Mesendoderm (in vitro differentiated cells): ENCODE measurements at regions not wholly inside any gene's neighbourhood (a gene's known extent, or its start where the extent isn't known, plus 50 kb on each side); places are given as distances from the start of the nearest gene placed in this dataset.

ENCODE experiments used
- DNase-seq: peaks from one replicate; pipeline ENCODE4 v3.0.0; 2013
- H2AK5ac ChIP-seq: 2 replicates; pipeline ENCODE4 v1.6.1; 2013; ENCODE audit warnings: low read length, inconsistent platforms
- H2BK120ac ChIP-seq: 2 replicates; pipeline ENCODE4 v1.6.1; 2013; ENCODE audit warnings: low read depth, mild to moderate bottlenecking, low read length, moderate library complexity, mixed read lengths
- H2BK15ac ChIP-seq: replicated peaks from 2 replicates; pipeline ENCODE4 v1.6.1; 2013; ENCODE audit warnings: low read depth, mild to moderate bottlenecking, moderate library complexity
- H2BK5ac ChIP-seq: 2 replicates; pipeline ENCODE4 v1.6.1; 2013; ENCODE audit warnings: low read length, inconsistent platforms
- H3K18ac ChIP-seq: 2 replicates; pipeline ENCODE4 v1.6.1; 2013; ENCODE audit warnings: mild to moderate bottlenecking, low read length, mixed read lengths
- H3K23ac ChIP-seq: one replicate; pipeline ENCODE4 v1.6.1; 2013; ENCODE audit warnings: low read length
- H3K27ac ChIP-seq: 2 replicates; pipeline ENCODE4 v1.5.1; 2013; ENCODE audit warnings: low read depth, mild to moderate bottlenecking, inconsistent platforms, low read length, moderate library complexity
- H3K27me3 ChIP-seq: 2 replicates; pipeline ENCODE4 v1.6.1; 2013; ENCODE audit warnings: low read length, control low read depth, mild to moderate bottlenecking, inconsistent platforms; ENCODE audit not compliant: insufficient read depth, poor library complexity
- H3K36me3 ChIP-seq: 2 replicates; pipeline ENCODE4 v1.6.1; 2013; ENCODE audit warnings: low read length, inconsistent platforms; ENCODE audit not compliant: control insufficient read depth, insufficient read depth
- H3K4ac ChIP-seq: one replicate; pipeline ENCODE4 v1.6.1; 2013; ENCODE audit warnings: low read depth, mild to moderate bottlenecking, low read length, moderate library complexity
- H3K4me1 ChIP-seq: 2 replicates; pipeline ENCODE4 v1.6.1; 2013; ENCODE audit warnings: low read depth, low read length, inconsistent platforms; ENCODE audit not compliant: control insufficient read depth
- H3K4me2 ChIP-seq: 2 replicates; pipeline ENCODE4 v1.6.1; 2013; ENCODE audit warnings: low read length
- H3K4me3 ChIP-seq: 2 replicates; pipeline ENCODE4 v1.5.1; 2013; ENCODE audit warnings: mild to moderate bottlenecking, low read length
- H3K56ac ChIP-seq: one replicate; pipeline ENCODE4 v1.6.1; 2013; ENCODE audit warnings: low read length
- H3K79me1 ChIP-seq: 2 replicates; pipeline ENCODE4 v1.6.1; 2013; ENCODE audit warnings: low read length, inconsistent platforms
- H3K79me2 ChIP-seq: 2 replicates; pipeline ENCODE4 v1.6.1; 2013; ENCODE audit warnings: mild to moderate bottlenecking, low read length; ENCODE audit not compliant: control insufficient read depth, insufficient read depth
- H3K9ac ChIP-seq: 2 replicates; pipeline ENCODE4 v1.6.1; 2013; ENCODE audit warnings: low read length, inconsistent platforms
- H4K5ac ChIP-seq: one replicate; pipeline ENCODE4 v1.6.1; 2013; ENCODE audit warnings: low read length
- H4K8ac ChIP-seq: one replicate; pipeline ENCODE4 v1.6.1; 2013; ENCODE audit warnings: low read depth, mild to moderate bottlenecking, control low read depth, low read length, moderate library complexity
- WGBS: extraction: QIAGEN DNeasy Blood & Tissue Kit; methylation state at CpG from one replicate; pipeline ENCODE4 v1.1.7; 2013; ENCODE audit warnings: low lambda C conversion rate, missing lambda C conversion rate; ENCODE audit not compliant: insufficient coverage; ENCODE audit errors: extremely low coverage; 5-methylcytosine and 5-hydroxymethylcytosine counted together

- Histone ChIP-seq H3K4ac (no peak overlapping the region), H3K27ac (no peak overlapping the region), H3K36me3 (no peaks in the 10 kb centered on the region), H3K4me3 (no peak overlapping the region), H2AK5ac (no peak overlapping the region), H3K18ac (no peak overlapping the region), H3K79me1 (no peaks in the 10 kb centered on the region), H3K4me1 (no peaks in the 10 kb centered on the region), H2BK5ac (no peak overlapping the region), H2BK15ac (no peak overlapping the region), H3K79me2 (no peaks in the 10 kb centered on the region), H4K8ac (no peak overlapping the region), H3K9ac (no peak overlapping the region), H3K23ac (no peak overlapping the region), H3K27me3 (no peaks in the 10 kb centered on the region), H3K4me2 (no peak overlapping the region), H4K5ac (no peak overlapping the region), H2BK120ac (no peak overlapping the region), H3K56ac (no peak overlapping the region)
- no CpG with 5 or more reads among the region's 24 CpGs for WGBS
- DNase-seq: peak; percentile 11
Observed at GRCh38 chr5:2334719-2335118, 416.8 kb downstream of the IRX2 start.

GRCh38 chr5:2333291-2333690 is 418.2 kb downstream of the IRX2 start:
- no peak overlapping the region for H4K8ac ChIP-seq
- H3K18ac ChIP-seq: no peak overlapping the region
- no peak overlapping the region for H2BK120ac ChIP-seq
- H3K4me3 ChIP-seq: no peak overlapping the region
- H4K5ac ChIP-seq: no peak overlapping the region
- no peak overlapping the region for H2BK5ac ChIP-seq
- H3K79me2 ChIP-seq: no peaks in the 10 kb centered on the region
- H2BK15ac ChIP-seq: no peak overlapping the region
- no peaks in the 10 kb centered on the region for H3K4me1 ChIP-seq
- no peaks in the 10 kb centered on the region for H3K79me1 ChIP-seq
- H3K27me3 ChIP-seq: no peaks in the 10 kb centered on the region
- WGBS: no CpG with 5 or more reads among the region's 4 CpGs
- no peaks in the 10 kb centered on the region for H3K36me3 ChIP-seq
- H3K9ac ChIP-seq: no peak overlapping the region
- no peak overlapping the region for H3K4me2 ChIP-seq
- DNase-seq: no peak
- no peak overlapping the region for H3K23ac ChIP-seq
- H3K27ac ChIP-seq: no peak overlapping the region
- no peak overlapping the region for H3K4ac ChIP-seq
- H2AK5ac ChIP-seq: no peak overlapping the region
- H3K56ac ChIP-seq: no peak overlapping the region

- Histone ChIP-seq H2BK15ac (no peak overlapping the region), H4K5ac (no peak overlapping the region), H2BK120ac (no peak overlapping the region), H3K79me1 (no peaks in the 10 kb centered on the region), H3K27ac (no peak overlapping the region), H3K4me2 (no peak overlapping the region), H3K36me3 (no peaks in the 10 kb centered on the region), H3K56ac (no peak overlapping the region), H3K4me1 (no peaks in the 10 kb centered on the region), H3K9ac (no peak overlapping the region), H3K27me3 (no peaks in the 10 kb centered on the region), H3K18ac (no peak overlapping the region), H2BK5ac (no peak overlapping the region), H3K4ac (no peak overlapping the region), H3K4me3 (no peak overlapping the region), H4K8ac (no peak overlapping the region), H3K79me2 (no peaks in the 10 kb centered on the region), H2AK5ac (no peak overlapping the region), H3K23ac (no peak overlapping the region)
- no peak for DNase-seq
- WGBS: no CpG with 5 or more reads among the region's 6 CpGs
Observed at GRCh38 chr5:2332521-2332920, 419.0 kb downstream of the IRX2 start.

- Histone ChIP-seq H3K56ac (no peak overlapping the region), H4K5ac (no peak overlapping the region), H3K23ac (no peak overlapping the region), H2AK5ac (no peak overlapping the region), H3K4me1 (no peaks in the 10 kb centered on the region), H4K8ac (no peak overlapping the region), H3K4me2 (no peak overlapping the region), H3K18ac (no peak overlapping the region), H3K79me2 (no peaks in the 10 kb centered on the region), H3K27me3 (no peaks in the 10 kb centered on the region), H3K4ac (no peak overlapping the region), H3K27ac (no peak overlapping the region), H2BK120ac (no peak overlapping the region), H3K36me3 (no peaks in the 10 kb centered on the region), H2BK5ac (no peak overlapping the region), H3K79me1 (no peaks in the 10 kb centered on the region), H3K9ac (no peak overlapping the region), H2BK15ac (no peak overlapping the region), H3K4me3 (no peak overlapping the region)
- whole genome bisulfite sequencing: no CpG with 5 or more reads among the region's 13 CpGs
- no peak for DNase-seq
Observed at GRCh38 chr5:2330325-2331130, 420.9 kb downstream of the IRX2 start.

- WGBS: no CpG with 5 or more reads among the region's 12 CpGs
- no peak overlapping the region for H3K4ac ChIP-seq
- H3K23ac ChIP-seq: no peak overlapping the region
- H2AK5ac ChIP-seq: no peak overlapping the region
- no peak overlapping the region for H2BK5ac ChIP-seq
- H3K56ac ChIP-seq: no peak overlapping the region
- DNase-seq: no peak
- H3K9ac ChIP-seq: no peak overlapping the region
- H4K8ac ChIP-seq: no peak overlapping the region
- H3K4me3 ChIP-seq: no peak overlapping the region
- no peak overlapping the region for H2BK15ac ChIP-seq
- no peak overlapping the region for H2BK120ac ChIP-seq
- H3K27ac ChIP-seq: no peak overlapping the region
- no peak overlapping the region for H4K5ac ChIP-seq
- H3K27me3 ChIP-seq: no peaks in the 10 kb centered on the region
- H3K4me1 ChIP-seq: no peaks in the 10 kb centered on the region
- H3K18ac ChIP-seq: no peak overlapping the region
- no peak overlapping the region for H3K4me2 ChIP-seq
- H3K79me2 ChIP-seq: no peaks in the 10 kb centered on the region
- H3K36me3 ChIP-seq: no peaks in the 10 kb centered on the region
- no peaks in the 10 kb centered on the region for H3K79me1 ChIP-seq
Observed at GRCh38 chr5:2329741-2330140, 421.7 kb downstream of the IRX2 start.

- Histone ChIP-seq H3K27ac (no peak overlapping the region), H3K4me1 (no peaks in the 10 kb centered on the region), H3K56ac (no peak overlapping the region), H2BK5ac (no peak overlapping the region), H3K27me3 (no peaks in the 10 kb centered on the region), H2AK5ac (no peak overlapping the region), H3K4me3 (no peak overlapping the region), H3K18ac (no peak overlapping the region), H4K5ac (no peak overlapping the region), H3K23ac (no peak overlapping the region), H2BK120ac (no peak overlapping the region), H3K9ac (no peak overlapping the region), H3K4ac (no peak overlapping the region), H3K4me2 (no peak overlapping the region), H3K36me3 (no peaks in the 10 kb centered on the region), H3K79me1 (no peaks in the 10 kb centered on the region), H2BK15ac (no peak overlapping the region), H4K8ac (no peak overlapping the region), H3K79me2 (no peaks in the 10 kb centered on the region)
- no CpG with 5 or more reads among the region's 1 CpG for WGBS
- DNase-seq: no peak
Observed at GRCh38 chr5:2326601-2327000, 424.9 kb downstream of the IRX2 start.
